Prostate gland (tissue), 2 donors: ENCODE measurements at regions not wholly inside any gene's neighbourhood (a gene's known extent, or its start where the extent isn't known, plus 50 kb on each side); places are given as distances from the start of the nearest gene placed in this dataset.

Source experiments
- DNase-seq: peaks from one replicate; pipeline ENCODE4 v3.0.0-alpha.2; 2019; ENCODE audit warnings: low spot score
- H3K27ac ChIP-seq, 2 donors: fragments of 200-600 bp; sonication (generic); 2 replicates each; pipeline ENCODE4 v1.5.1; 2017 to 2019
- H3K27me3 ChIP-seq: fragments of 200-600 bp; sonication (generic); replicated peaks from 2 replicates; pipeline ENCODE4 v1.5.1; 2019; ENCODE audit not compliant: insufficient read depth
- H3K36me3 ChIP-seq, 2 donors: fragments of 200-600 bp; sonication (generic); 1 replicate in 1 of 2; 2 replicates in 1 of 2; pipeline versions ENCODE4 v1.5.1 to v1.8.1; 2017 to 2019
- H3K4me1 ChIP-seq: fragments of 200-600 bp; sonication (generic); replicated peaks from 2 replicates; pipeline ENCODE4 v1.5.1; 2019
- H3K4me3 ChIP-seq, 2 donors: fragments of 200-600 bp; sonication (generic); 2 replicates each; pipeline ENCODE4 v1.5.1; 2017 to 2019
- H3K9me3 ChIP-seq: fragments of 200-600 bp; sonication (generic); 2 replicates; pipeline ENCODE4 v1.5.1; 2017
- POLR2A ChIP-seq: fragments of 450-650 bp; IDR thresholded peaks from one replicate; pipeline ENCODE4 v1.6.1; 2016; ENCODE audit warnings: antibody characterized with exemption, mild to moderate bottlenecking
- POLR2AphosphoS5 ChIP-seq: sonication (generic); formaldehyde crosslinking; IDR thresholded peaks from one replicate; pipeline ENCODE4 v1.6.1; 2017; ENCODE audit warnings: antibody characterized with exemption
- WGBS: methylation state at CpG from one replicate; pipeline ENCODE4 v1.1.5; 2018; 5-methylcytosine and 5-hydroxymethylcytosine counted together
- intact Hi-C: fragments of 100-400 bp; cut with DNase I; formaldehyde crosslinking; loops from one replicate; pipeline ENCODE4 v1.14.2; 2022
- TF ChIP-seq, protein P1 (sequence below), 4 experiments: fragments of 200-600 bp in 2 of 4; fragments of 450-650 bp in 2 of 4; sonication (generic) in 2 of 4; IDR thresholded peaks; 1 replicate in 3 of 4; 2 replicates in 1 of 4; pipeline ENCODE4 v1.5.1; 2016 to 2019; ENCODE audit warnings: antibody characterized with exemption in 4 of 4, mild to moderate bottlenecking in 2 of 4, moderate library complexity in 2 of 4

DNA sequence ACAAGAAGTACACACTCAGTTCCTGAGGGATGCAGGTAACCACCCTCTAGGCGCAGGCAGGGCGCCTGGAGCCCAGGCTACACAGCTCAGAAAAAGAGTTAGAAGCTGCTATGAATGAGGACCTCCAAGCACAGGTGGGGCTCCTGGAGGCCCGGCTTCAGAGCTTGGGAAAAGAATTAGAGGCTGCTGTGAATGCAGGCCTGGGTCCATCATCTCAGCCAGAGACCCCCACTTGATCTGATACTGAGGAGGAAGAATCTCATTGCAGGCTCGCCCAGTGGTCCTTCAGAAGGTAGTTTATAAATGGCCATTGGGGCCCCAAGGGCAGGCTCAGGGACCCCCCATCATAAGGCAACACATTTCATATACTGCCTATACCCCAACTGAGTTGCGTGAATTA, 556.4 kb downstream of the SLC6A15 start:
- intact Hi-C loops = no loop called here
- no peaks in the 10 kb centered on the region for H3K4me1 ChIP-seq
- DNase-seq = no peak
- H3K4me3 ChIP-seq = no peak overlapping the region
- no peaks in the 10 kb centered on the region for H3K9me3 ChIP-seq
- 96% methylated on average over 5 of the region's 5 CpGs for WGBS
- no peak overlapping the region for H3K27ac ChIP-seq
- no peaks in the 10 kb centered on the region for H3K36me3 ChIP-seq
- H3K27me3 ChIP-seq = no peaks in the 10 kb centered on the region
- TF ChIP-seq, protein P1, sequence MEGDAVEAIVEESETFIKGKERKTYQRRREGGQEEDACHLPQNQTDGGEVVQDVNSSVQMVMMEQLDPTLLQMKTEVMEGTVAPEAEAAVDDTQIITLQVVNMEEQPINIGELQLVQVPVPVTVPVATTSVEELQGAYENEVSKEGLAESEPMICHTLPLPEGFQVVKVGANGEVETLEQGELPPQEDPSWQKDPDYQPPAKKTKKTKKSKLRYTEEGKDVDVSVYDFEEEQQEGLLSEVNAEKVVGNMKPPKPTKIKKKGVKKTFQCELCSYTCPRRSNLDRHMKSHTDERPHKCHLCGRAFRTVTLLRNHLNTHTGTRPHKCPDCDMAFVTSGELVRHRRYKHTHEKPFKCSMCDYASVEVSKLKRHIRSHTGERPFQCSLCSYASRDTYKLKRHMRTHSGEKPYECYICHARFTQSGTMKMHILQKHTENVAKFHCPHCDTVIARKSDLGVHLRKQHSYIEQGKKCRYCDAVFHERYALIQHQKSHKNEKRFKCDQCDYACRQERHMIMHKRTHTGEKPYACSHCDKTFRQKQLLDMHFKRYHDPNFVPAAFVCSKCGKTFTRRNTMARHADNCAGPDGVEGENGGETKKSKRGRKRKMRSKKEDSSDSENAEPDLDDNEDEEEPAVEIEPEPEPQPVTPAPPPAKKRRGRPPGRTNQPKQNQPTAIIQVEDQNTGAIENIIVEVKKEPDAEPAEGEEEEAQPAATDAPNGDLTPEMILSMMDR (IDR thresholded peaks at IDR 0.05) = no peak
- TF ChIP-seq POLR2A (no peak), POLR2AphosphoS5 (no peak)

DNA sequence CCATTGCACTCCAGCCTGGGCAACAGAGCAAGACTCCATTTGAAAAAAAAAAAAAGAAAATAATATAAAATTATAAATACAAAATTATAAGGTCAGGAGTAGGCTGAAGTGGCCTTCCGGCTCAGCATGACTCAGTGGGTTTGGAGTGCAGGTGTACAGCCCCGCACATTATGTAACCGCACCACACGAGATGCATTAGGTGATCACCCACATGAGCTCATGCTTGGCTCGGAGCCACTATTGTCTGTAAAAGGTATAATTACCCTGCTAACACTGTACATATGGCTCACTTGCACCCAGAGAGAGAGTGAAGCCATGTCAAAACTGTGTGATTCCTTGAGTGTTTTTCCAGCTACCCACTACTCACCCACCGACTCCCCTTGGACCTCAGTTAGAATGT, 557.0 kb downstream of the SLC6A15 start:
- no peak overlapping the region for H3K4me3 ChIP-seq
- H3K27me3 ChIP-seq = no peaks in the 10 kb centered on the region
- WGBS = 91% methylated on average over 6 of the region's 6 CpGs
- no peaks in the 10 kb centered on the region for H3K36me3 ChIP-seq
- H3K9me3 ChIP-seq = no peaks in the 10 kb centered on the region
- TF ChIP-seq POLR2AphosphoS5 (no peak), POLR2A (no peak)
- TF ChIP-seq, protein P1 (IDR thresholded peaks at IDR 0.05) = no peak
- intact Hi-C loops = no loop called here
- no peak for DNase-seq
- no peak overlapping the region for H3K27ac ChIP-seq
- H3K4me1 ChIP-seq = no peaks in the 10 kb centered on the region

DNA sequence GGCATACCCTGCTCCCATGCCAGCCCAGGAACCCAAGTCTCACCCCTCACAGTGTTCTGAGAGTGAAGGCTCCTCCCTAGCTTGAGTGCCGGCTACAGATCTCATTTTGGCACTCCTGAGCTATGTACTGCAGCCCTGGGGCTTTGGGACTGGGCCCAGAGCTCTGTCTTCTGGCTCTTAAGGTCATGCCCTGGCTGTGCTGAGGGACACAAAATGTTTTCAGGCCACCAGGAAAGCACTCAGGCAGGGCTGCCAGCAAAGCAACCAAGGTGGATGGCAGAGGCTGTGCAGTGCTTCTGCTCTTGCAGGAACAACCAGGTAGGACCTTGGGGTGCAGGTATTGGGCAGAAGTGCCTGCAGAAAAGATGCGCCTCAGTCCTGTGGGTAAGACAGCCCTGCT, 564.0 kb downstream of the SLC6A15 start:
- no peak overlapping the region for H3K27ac ChIP-seq
- 89% methylated on average over 2 of the region's 2 CpGs for WGBS
- DNase-seq = no peak

DNA sequence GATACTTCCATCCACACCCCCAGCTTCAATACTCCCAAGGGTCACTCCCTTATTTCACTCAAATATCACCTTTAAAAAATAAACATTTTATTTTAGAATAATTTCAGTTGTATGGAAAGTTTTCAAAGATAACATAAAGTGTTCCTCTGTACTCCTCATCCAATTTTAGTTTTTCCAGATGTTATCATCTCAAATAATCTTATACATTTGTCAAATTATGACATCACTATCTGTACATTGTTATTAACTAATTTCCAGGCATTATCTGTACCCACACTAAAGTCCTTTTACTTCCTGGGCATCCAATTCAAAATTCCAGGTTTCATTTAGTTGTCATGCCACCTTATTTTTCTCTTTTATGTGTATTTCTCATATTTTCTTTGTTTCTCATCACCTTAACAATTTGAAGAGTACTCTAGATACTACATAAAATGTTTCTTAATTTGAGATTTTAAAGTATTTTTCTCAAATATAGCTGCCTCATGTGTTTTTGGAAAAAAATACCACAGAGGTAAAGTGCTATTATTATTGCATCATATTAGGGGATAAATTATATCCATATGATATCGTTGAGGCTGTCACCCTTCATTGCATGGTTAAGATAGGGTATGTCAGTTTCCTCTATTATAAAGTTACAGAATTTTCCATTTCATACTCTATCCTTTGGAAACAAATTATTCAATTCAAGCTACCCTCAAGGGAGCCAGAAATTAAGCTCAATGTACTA, 571.0 kb downstream of the SLC6A15 start:
- DNase-seq = no peak
- no peak overlapping the region for H3K27ac ChIP-seq
- intact Hi-C loops = no loop called here
- 74% methylated on average over 1 of the region's 1 CpG for WGBS
- no peaks in the 10 kb centered on the region for H3K9me3 ChIP-seq
- no peaks in the 10 kb centered on the region for H3K27me3 ChIP-seq
- no peak overlapping the region for H3K4me3 ChIP-seq
- TF ChIP-seq POLR2AphosphoS5 (no peak), POLR2A (no peak)
- TF ChIP-seq, protein P1 (IDR thresholded peaks at IDR 0.05) = no peak
- H3K4me1 ChIP-seq = no peaks in the 10 kb centered on the region
- no peaks in the 10 kb centered on the region for H3K36me3 ChIP-seq

More for the DNA sequence above, 564.0 kb downstream of the SLC6A15 start:
- TF ChIP-seq POLR2A = no peak
- TF ChIP-seq, protein P1 (IDR thresholded peaks at IDR 0.05) = no peak
- no peak for TF ChIP-seq POLR2AphosphoS5
- intact Hi-C loops = no loop called here
- H3K4me1 ChIP-seq = no peaks in the 10 kb centered on the region
- H3K4me3 ChIP-seq = no peak overlapping the region
- no peaks in the 10 kb centered on the region for H3K27me3 ChIP-seq
- H3K9me3 ChIP-seq = no peaks in the 10 kb centered on the region
- H3K36me3 ChIP-seq = no peaks in the 10 kb centered on the region

DNA sequence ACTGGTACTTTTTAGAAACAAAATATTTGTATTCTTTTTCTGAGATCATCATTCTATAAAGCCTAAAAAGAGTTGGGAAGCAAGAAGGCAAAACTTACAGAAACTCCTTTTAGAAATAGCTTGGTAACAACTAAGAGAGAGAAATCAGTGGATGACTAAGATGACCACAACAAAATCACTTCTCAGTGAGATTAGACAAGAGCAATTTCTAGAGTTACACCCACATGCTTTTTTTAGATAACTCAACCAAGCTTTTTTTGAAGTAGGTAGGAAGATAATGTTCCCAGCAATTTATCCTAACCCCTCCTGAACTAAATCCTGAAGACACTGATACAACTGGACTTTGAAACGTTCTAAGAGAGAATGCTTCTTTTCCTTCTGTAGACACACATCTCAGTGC, 576.4 kb downstream of the SLC6A15 start:
- 44% methylated on average over 1 of the region's 1 CpG for WGBS
- Histone ChIP-seq H3K27ac (no peak overlapping the region), H3K27me3 (no peaks in the 10 kb centered on the region), H3K4me1 (no peaks in the 10 kb centered on the region), H3K36me3 (no peaks in the 10 kb centered on the region), H3K9me3 (no peaks in the 10 kb centered on the region), H3K4me3 (no peak overlapping the region)
- no peak for DNase-seq
- TF ChIP-seq, protein P1 (IDR thresholded peaks at IDR 0.05) = no peak
- TF ChIP-seq POLR2A (no peak), POLR2AphosphoS5 (no peak)
- intact Hi-C loops = no loop called here
